Lower leg skin (tissue), 3 donors: ENCODE measurements at regions not wholly inside any gene's neighbourhood (a gene's known extent, or its start where the extent isn't known, plus 50 kb on each side); places are given as distances from the start of the nearest gene placed in this dataset.

Experiments used
- POLR2A ChIP-seq, 2 donors: fragments of 450-650 bp; IDR thresholded peaks; one replicate each; pipeline ENCODE4 v1.6.1; 2016 to 2017; ENCODE audit warnings: antibody characterized with exemption in 2 of 2, mild to moderate bottlenecking in 1 of 2, moderate library complexity in 1 of 2
- TF ChIP-seq, protein P1 (sequence below), 3 donors: fragments of 450-650 bp; IDR thresholded peaks; one replicate each; pipeline ENCODE4 v1.5.1; 2016; ENCODE audit warnings: antibody characterized with exemption in 3 of 3, mild to moderate bottlenecking in 3 of 3, moderate library complexity in 2 of 3

DNA sequence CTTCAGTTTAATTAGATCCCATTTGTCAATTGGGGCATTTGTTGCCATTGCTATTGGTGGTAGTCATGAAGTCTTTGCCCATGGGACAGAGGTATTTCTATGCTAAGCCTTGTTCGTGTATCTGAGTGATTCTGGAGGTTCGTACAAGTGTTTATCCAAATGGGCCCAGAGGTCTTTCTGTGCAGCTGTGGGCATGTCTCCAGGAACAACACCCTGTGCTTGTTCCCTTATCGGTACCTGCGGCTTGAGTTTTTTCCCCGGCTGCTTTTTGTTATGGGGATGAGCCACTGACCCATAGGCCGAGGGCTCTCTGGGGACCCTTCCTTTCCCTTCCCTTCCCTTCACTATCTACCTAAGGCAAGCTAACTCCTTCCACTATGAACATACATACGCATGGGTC lies 81.4 kb upstream of the WDR1 start:
- TF ChIP-seq, protein P1, sequence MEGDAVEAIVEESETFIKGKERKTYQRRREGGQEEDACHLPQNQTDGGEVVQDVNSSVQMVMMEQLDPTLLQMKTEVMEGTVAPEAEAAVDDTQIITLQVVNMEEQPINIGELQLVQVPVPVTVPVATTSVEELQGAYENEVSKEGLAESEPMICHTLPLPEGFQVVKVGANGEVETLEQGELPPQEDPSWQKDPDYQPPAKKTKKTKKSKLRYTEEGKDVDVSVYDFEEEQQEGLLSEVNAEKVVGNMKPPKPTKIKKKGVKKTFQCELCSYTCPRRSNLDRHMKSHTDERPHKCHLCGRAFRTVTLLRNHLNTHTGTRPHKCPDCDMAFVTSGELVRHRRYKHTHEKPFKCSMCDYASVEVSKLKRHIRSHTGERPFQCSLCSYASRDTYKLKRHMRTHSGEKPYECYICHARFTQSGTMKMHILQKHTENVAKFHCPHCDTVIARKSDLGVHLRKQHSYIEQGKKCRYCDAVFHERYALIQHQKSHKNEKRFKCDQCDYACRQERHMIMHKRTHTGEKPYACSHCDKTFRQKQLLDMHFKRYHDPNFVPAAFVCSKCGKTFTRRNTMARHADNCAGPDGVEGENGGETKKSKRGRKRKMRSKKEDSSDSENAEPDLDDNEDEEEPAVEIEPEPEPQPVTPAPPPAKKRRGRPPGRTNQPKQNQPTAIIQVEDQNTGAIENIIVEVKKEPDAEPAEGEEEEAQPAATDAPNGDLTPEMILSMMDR (IDR thresholded peaks at IDR 0.05): no peak
- TF ChIP-seq POLR2A (IDR thresholded peaks at IDR 0.05): no peak
